ENCODE measurements at regions not wholly inside any gene's neighbourhood (a gene's known extent, or its start where the extent isn't known, plus 50 kb on each side); places are given as distances from the start of the nearest gene placed in this dataset.

GRCh38 chr2:16287281-16287680, 346.9 kb downstream of the MYCN start:
- H3K36me3 ChIP-seq = no peaks in the 10 kb centered on the region
- no peak overlapping the region for H3K4me3 ChIP-seq
- DNase-seq = no peak
- WGBS, 5 donors = 64 to 97% (median 91%) methylated on average over 1 of the region's 1 CpG
- no peak overlapping the region for H3K27ac ChIP-seq
- H3K27me3 ChIP-seq (replicated peaks in 1 of 7) = no peaks in the 10 kb centered on the region
- H3K9me3 ChIP-seq = no peaks in the 10 kb centered on the region
- intact Hi-C loops (cut with DNase I; ENCODE audit: low total_unique reads) = no loop called here
- H3K4me1 ChIP-seq = peaks cover 0 to under 1% (median 0%) of the 10 kb centered on the region in 6 donors
- TF ChIP-seq POLR2A (IDR thresholded peaks at IDR 0.05) (no peak), CTCF (IDR thresholded peaks at IDR 0.05 in 8 of 11, conservative IDR thresholded peaks at IDR 0.05 in 3 of 11) (no peak), POLR2AphosphoS5 (IDR thresholded peaks at IDR 0.05) (no peak)

GRCh38 chr2:16285813-16286510, 345.6 kb downstream of the MYCN start:
- no peak for DNase-seq
- intact Hi-C loops (cut with DNase I; ENCODE audit: low total_unique reads) = no loop called here
- no peak overlapping the region for H3K27ac ChIP-seq
- H3K36me3 ChIP-seq = no peaks in the 10 kb centered on the region
- 65 to 73% (median 68%) methylated on average over 7 of the region's 7 CpGs for WGBS, 5 donors
- no peaks in the 10 kb centered on the region for H3K27me3 ChIP-seq (replicated peaks in 1 of 7)
- H3K9me3 ChIP-seq = no peaks in the 10 kb centered on the region
- no peak for TF ChIP-seq POLR2A (IDR thresholded peaks at IDR 0.05)
- TF ChIP-seq POLR2AphosphoS5 (IDR thresholded peaks at IDR 0.05) = no peak
- no peak for TF ChIP-seq CTCF (IDR thresholded peaks at IDR 0.05 in 8 of 11, conservative IDR thresholded peaks at IDR 0.05 in 3 of 11)
- H3K4me1 ChIP-seq = peaks cover 0 to 9% (median 2%) of the 10 kb centered on the region in 6 donors
- H3K4me3 ChIP-seq = no peak overlapping the region

- Histone ChIP-seq H3K4me3 (no peak overlapping the region), H3K27me3 (replicated peaks in 1 of 7) (no peaks in the 10 kb centered on the region), H3K27ac (no peak overlapping the region), H3K9me3 (no peaks in the 10 kb centered on the region), H3K36me3 (no peaks in the 10 kb centered on the region), H3K4me1 (peaks cover 0 to 9% (median 2%) of the 10 kb centered on the region in 6 donors)
- intact Hi-C loops (cut with DNase I; ENCODE audit: low total_unique reads) = loop anchor here (5.0 kb wide), 2 partner anchors 348 to 648 kb away; no protein-coding TSS in a partner anchor
- 89 to 94% (median 91%) methylated on average over 11 to 12 of the region's 12 CpGs for WGBS, 5 donors
- no peak for DNase-seq
- TF ChIP-seq POLR2AphosphoS5 (IDR thresholded peaks at IDR 0.05) (no peak), POLR2A (IDR thresholded peaks at IDR 0.05) (no peak), CTCF (IDR thresholded peaks at IDR 0.05 in 8 of 11, conservative IDR thresholded peaks at IDR 0.05 in 3 of 11) (no peak)
These were observed 344.7 kb downstream of the MYCN start for GRCh38 chr2:16284941-16285625.
